ENCODE measurements at regions not wholly inside any gene's neighbourhood (a gene's known extent, or its start where the extent isn't known, plus 50 kb on each side); places are given as distances from the start of the nearest gene placed in this dataset.

GRCh38 chr10:47053081-47053798, 142.0 kb downstream of the PTPN20 start:
- no peak for DNase-seq (ENCODE audit: low read depth in 1 of 2, low spot score in 1 of 2)

- DNase-seq (ENCODE audit: low read depth in 1 of 2, low spot score in 1 of 2) = no peak
Measured at GRCh38 chr10:47054974-47055373, 143.7 kb downstream of the PTPN20 start.

- DNase-seq (ENCODE audit: low read depth in 1 of 2, low spot score in 1 of 2) = no peak
Measured at GRCh38 chr10:47055386-47056246, 144.4 kb downstream of the PTPN20 start.

GRCh38 chr10:47056247-47056510, 145.0 kb downstream of the PTPN20 start:
- DNase-seq (ENCODE audit: low read depth in 1 of 2, low spot score in 1 of 2) = no peak

- no peak for DNase-seq (ENCODE audit: low read depth in 1 of 2, low spot score in 1 of 2)
Measured at GRCh38 chr10:47057471-47057870, 146.2 kb downstream of the PTPN20 start.

GRCh38 chr10:47058032-47058702, 146.9 kb downstream of the PTPN20 start:
- DNase-seq (ENCODE audit: low read depth in 1 of 2, low spot score in 1 of 2) = no peak

GRCh38 chr10:47058961-47059391, 147.7 kb downstream of the PTPN20 start:
- no peak for DNase-seq (ENCODE audit: low read depth in 1 of 2, low spot score in 1 of 2)

- DNase-seq (ENCODE audit: low read depth in 1 of 2, low spot score in 1 of 2) = no peak
Measured at GRCh38 chr10:47059606-47060311, 148.5 kb downstream of the PTPN20 start.

GRCh38 chr10:47060356-47060755, 149.1 kb downstream of the PTPN20 start:
- DNase-seq (ENCODE audit: low read depth in 1 of 2, low spot score in 1 of 2) = no peak

GRCh38 chr10:47060993-47061500, 149.8 kb downstream of the PTPN20 start:
- DNase-seq (ENCODE audit: low read depth in 1 of 2, low spot score in 1 of 2) = no peak

GRCh38 chr10:47061776-47062175, 150.5 kb downstream of the PTPN20 start:
- DNase-seq (ENCODE audit: low read depth in 1 of 2, low spot score in 1 of 2) = no peak

- no peak for DNase-seq (ENCODE audit: low read depth in 1 of 2, low spot score in 1 of 2)
Measured at GRCh38 chr10:47062441-47063200, 151.4 kb downstream of the PTPN20 start.

GRCh38 chr10:47063858-47064257, 152.6 kb downstream of the PTPN20 start:
- DNase-seq (ENCODE audit: low read depth in 1 of 2, low spot score in 1 of 2) = no peak

- DNase-seq (ENCODE audit: low read depth in 1 of 2, low spot score in 1 of 2) = no peak
Measured at GRCh38 chr10:47065903-47066302, 154.7 kb downstream of the PTPN20 start.

GRCh38 chr10:47067949-47068940, 157.0 kb downstream of the PTPN20 start:
- DNase-seq (ENCODE audit: low read depth in 1 of 2, low spot score in 1 of 2) = no peak

GRCh38 chr10:47070541-47070940, 159.3 kb downstream of the PTPN20 start:
- DNase-seq (ENCODE audit: low read depth in 1 of 2, low spot score in 1 of 2) = no peak

GRCh38 chr10:47071891-47072290, 160.7 kb downstream of the PTPN20 start:
- DNase-seq (ENCODE audit: low read depth in 1 of 2, low spot score in 1 of 2) = no peak

- DNase-seq (ENCODE audit: low read depth in 1 of 2, low spot score in 1 of 2) = no peak
Measured at GRCh38 chr10:47073967-47074366, 162.7 kb downstream of the PTPN20 start.

- no peak for DNase-seq (ENCODE audit: low read depth in 1 of 2, low spot score in 1 of 2)
Measured at GRCh38 chr10:47076949-47077361, 165.7 kb downstream of the PTPN20 start.
